Stomach (tissue), 4 donors: ENCODE measurements at regions not wholly inside any gene's neighbourhood (a gene's known extent, or its start where the extent isn't known, plus 50 kb on each side); places are given as distances from the start of the nearest gene placed in this dataset.

Experiments used
- CTCF ChIP-seq, 7 experiments: fragments of 450-650 bp in 4 of 7; fragments of 200-600 bp in 3 of 7; sonication (generic) in 3 of 7; IDR thresholded peaks; one replicate each; pipeline ENCODE4 v1.5.1; 2016 to 2019; ENCODE audit warnings: antibody characterized with exemption in 7 of 7, control low read depth in 2 of 7, mild to moderate bottlenecking in 1 of 7
- EP300 ChIP-seq: sonication (generic); formaldehyde crosslinking; IDR thresholded peaks from one replicate; pipeline ENCODE4 v1.6.1; 2017; ENCODE audit warnings: antibody characterized with exemption
- POLR2AphosphoS5 ChIP-seq, 3 donors: sonication (generic); formaldehyde crosslinking; IDR thresholded peaks; one replicate each; pipeline ENCODE4 v1.6.1; 2016; ENCODE audit warnings: antibody characterized with exemption in 3 of 3

DNA sequence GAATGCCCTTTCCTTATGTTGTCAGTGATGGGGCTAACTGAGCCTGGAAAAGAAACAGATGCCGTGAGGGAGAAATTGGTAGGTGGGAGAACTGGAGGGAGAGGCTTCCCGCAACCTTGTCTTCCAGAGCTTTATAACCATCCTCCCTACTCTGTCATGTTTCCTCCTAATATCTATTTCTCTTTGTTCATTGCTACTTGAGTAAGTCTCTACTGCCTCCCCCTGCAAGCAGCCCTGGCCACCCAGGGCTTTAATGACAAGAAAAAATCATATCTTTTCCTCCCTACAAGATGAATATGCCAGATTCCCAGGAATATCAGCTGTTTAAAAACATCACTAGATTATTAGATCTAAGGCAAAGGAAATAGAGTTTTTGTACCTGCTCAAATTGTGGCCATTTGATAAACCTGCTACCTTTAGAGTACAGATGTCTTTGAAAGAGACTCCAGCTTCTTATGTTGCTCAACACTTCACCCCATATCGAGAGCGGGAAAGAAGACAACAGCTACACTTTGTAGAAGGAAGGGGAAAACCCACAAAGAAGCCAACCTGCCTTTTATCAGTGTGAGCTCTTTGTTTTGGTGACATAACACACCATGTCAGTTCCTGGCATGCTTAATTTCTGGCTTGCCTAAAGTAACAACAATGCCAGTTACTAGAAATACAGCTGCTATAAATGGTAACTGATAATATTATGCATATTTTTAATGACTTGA lies 186.6 kb upstream of the LEF1 start:
- TF ChIP-seq POLR2AphosphoS5 (IDR thresholded peaks at IDR 0.05) (no peak), CTCF (IDR thresholded peaks at IDR 0.05) (no peak), EP300 (no peak)
